Dedifferentiated amniotic fluid mesenchymal stem cell (primary cell): ENCODE measurements at regions not wholly inside any gene's neighbourhood (a gene's known extent, or its start where the extent isn't known, plus 50 kb on each side); places are given as distances from the start of the nearest gene placed in this dataset.

ENCODE experiments used
- DNase-seq: peaks from one replicate; pipeline ENCODE4 v3.0.0-alpha.2; 2016; ENCODE audit errors: extremely low spot score

GRCh38 chr4:160825644-160826338 lies 1338.0 kb downstream of the FSTL5 start:
- no peak for DNase-seq

- DNase-seq: no peak
These were observed 1337.5 kb downstream of the FSTL5 start for GRCh38 chr4:160826339-160826679.

- no peak for DNase-seq
These were observed 1332.5 kb downstream of the FSTL5 start for GRCh38 chr4:160831165-160831922.

GRCh38 chr4:160835789-160836188 lies 1328.0 kb downstream of the FSTL5 start:
- DNase-seq: no peak

- DNase-seq: no peak
These were observed 1327.4 kb downstream of the FSTL5 start for GRCh38 chr4:160836431-160836830.

- DNase-seq: no peak
These were observed 1317.7 kb downstream of the FSTL5 start for GRCh38 chr4:160846121-160846520.

GRCh38 chr4:160847228-160847627 lies 1316.6 kb downstream of the FSTL5 start:
- no peak for DNase-seq

GRCh38 chr4:160848489-160848888 lies 1315.3 kb downstream of the FSTL5 start:
- DNase-seq: no peak

GRCh38 chr4:160848901-160849760 lies 1314.7 kb downstream of the FSTL5 start:
- no peak for DNase-seq

GRCh38 chr4:160864253-160864652 lies 1299.5 kb downstream of the FSTL5 start:
- no peak for DNase-seq

- DNase-seq: no peak
These were observed 1293.9 kb downstream of the FSTL5 start for GRCh38 chr4:160869899-160870298.

- no peak for DNase-seq
These were observed 1291.3 kb downstream of the FSTL5 start for GRCh38 chr4:160872491-160872890.

GRCh38 chr4:160877087-160877790 lies 1286.6 kb downstream of the FSTL5 start:
- no peak for DNase-seq

- no peak for DNase-seq
These were observed 1283.6 kb downstream of the FSTL5 start for GRCh38 chr4:160880180-160880579.

GRCh38 chr4:160887668-160888067 lies 1276.1 kb downstream of the FSTL5 start:
- DNase-seq: no peak

- DNase-seq: no peak
These were observed 1269.7 kb downstream of the FSTL5 start for GRCh38 chr4:160894128-160894527.

- DNase-seq: no peak
These were observed 1269.0 kb downstream of the FSTL5 start for GRCh38 chr4:160894809-160895208.

- no peak for DNase-seq
These were observed 1236.5 kb downstream of the FSTL5 start for GRCh38 chr4:160927311-160927710.

- no peak for DNase-seq
These were observed 1235.3 kb downstream of the FSTL5 start for GRCh38 chr4:160928482-160928881.

GRCh38 chr4:160947653-160948052 lies 1216.1 kb downstream of the FSTL5 start:
- DNase-seq: no peak

GRCh38 chr4:160956875-160957274 lies 1206.9 kb downstream of the FSTL5 start:
- no peak for DNase-seq

GRCh38 chr4:160969925-160970324 lies 1193.9 kb downstream of the FSTL5 start:
- DNase-seq: no peak
